T47D (cell line): ENCODE measurements at regions not wholly inside any gene's neighbourhood (a gene's known extent, or its start where the extent isn't known, plus 50 kb on each side); places are given as distances from the start of the nearest gene placed in this dataset.

Source experiments
- DNase-seq, 2 experiments: peaks; one replicate each; pipeline versions ENCODE4 v3.0.0 to v3.0.0-alpha.2; 2011 to 2012; ENCODE audit warnings: low read depth in 1 of 2, low spot score in 1 of 2
- JUND ChIP-seq: IDR thresholded peaks from 2 replicates; pipeline ENCODE4 v1.6.1; 2012; ENCODE audit warnings: low read depth
- in situ Hi-C: cut with HindIII; loops from 2 replicates; pipeline ENCODE4 v1.10.0; 2016; ENCODE audit warnings: low sequenced_read_pairs, low pct_unique_long_range_greater_than_20kb

GRCh38 chr5:37991301-37992299 lies 151.8 kb upstream of the GDNF start:
- no peak for TF ChIP-seq JUND
- no peak for DNase-seq
- in situ Hi-C loops: no loop called here

GRCh38 chr5:37989884-37990283 lies 150.0 kb upstream of the GDNF start:
- in situ Hi-C loops: no loop called here
- DNase-seq: no peak
- TF ChIP-seq JUND: no peak

DNA sequence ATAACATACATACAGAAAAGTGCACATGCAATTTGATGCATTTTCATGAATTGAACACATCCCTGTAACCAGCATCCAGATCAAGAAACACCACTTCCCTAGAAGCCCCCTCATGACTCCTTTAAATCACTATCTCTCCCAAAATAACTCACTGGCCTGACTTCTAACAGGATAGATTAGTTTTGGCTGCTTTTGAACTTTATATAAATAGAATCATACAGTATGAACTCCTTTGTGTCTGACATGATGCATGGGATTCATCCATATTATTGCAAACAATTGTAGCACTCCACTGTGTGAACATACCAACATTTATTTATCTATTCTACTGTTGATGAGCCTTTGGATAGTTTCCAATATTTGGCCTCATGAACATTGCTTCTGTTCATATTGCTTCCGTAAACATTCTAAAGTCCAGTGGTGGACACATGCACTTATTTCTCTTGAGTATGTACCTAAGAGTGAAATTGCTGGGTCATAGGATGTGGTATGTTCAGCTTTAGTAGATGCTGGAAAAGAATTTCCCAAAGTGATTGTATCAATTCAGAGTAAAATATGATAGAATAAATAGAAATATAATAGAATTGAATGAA lies 148.7 kb upstream of the GDNF start:
- in situ Hi-C loops: no loop called here
- no peak for DNase-seq

GRCh38 chr5:37984300-37984699 lies 144.5 kb upstream of the GDNF start:
- in situ Hi-C loops: no loop called here
- no peak for DNase-seq
- no peak for TF ChIP-seq JUND

More for the DNA sequence above, 148.7 kb upstream of the GDNF start:
- no peak for TF ChIP-seq JUND

DNA sequence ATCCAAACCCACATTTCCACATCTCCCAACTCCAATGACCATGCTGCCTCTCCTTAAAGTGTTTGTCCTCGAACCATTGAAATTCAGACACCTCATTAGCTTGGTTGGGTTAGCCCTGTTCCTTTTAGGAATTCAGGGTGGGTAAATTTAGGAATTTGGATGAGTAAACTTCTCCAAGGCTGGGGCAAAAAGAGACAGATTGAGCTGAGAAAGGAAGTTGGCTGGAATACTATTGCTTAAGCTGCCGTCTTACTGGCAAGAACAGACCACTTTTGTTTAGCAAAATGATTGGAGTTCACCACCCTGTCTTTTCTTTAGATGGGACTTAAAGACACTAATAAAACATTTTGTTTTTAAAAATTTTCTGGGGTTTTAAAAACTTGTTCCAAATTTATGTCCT lies 143.6 kb upstream of the GDNF start:
- DNase-seq: no peak
- in situ Hi-C loops: no loop called here
- no peak for TF ChIP-seq JUND

GRCh38 chr5:37979559-37979958 lies 139.7 kb upstream of the GDNF start:
- no peak for DNase-seq
- no peak for TF ChIP-seq JUND
- in situ Hi-C loops: no loop called here

- TF ChIP-seq JUND: no peak
- in situ Hi-C loops: no loop called here
- no peak for DNase-seq
Measured at GRCh38 chr5:37975531-37975930, 135.7 kb upstream of the GDNF start.

DNA sequence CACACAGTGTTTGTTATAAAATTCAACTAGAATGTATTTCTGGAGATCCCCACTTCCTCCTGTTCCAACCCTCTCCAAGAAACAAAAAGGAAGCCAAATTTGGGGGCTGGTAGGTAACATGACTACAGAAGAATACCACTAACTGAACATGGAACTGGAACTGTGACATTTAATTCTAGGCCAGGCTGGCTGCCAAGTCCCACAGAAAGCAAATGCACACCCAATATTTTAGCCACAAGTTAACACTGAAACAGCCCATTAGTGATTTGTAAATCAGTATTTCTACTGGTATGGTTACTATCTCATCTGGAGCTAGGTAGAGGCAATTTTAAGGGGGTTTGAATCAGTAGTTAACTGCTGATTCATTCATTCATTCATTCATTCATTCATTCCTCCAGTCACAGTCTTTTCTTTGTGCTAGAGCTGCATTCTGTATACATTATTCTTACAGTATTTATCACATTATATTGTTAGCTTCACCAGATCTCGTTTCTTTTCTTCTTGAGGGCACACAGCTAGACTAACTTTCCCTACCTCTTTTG lies 131.7 kb upstream of the GDNF start:
- in situ Hi-C loops: no loop called here
- no peak for DNase-seq
- TF ChIP-seq JUND: no peak

DNA sequence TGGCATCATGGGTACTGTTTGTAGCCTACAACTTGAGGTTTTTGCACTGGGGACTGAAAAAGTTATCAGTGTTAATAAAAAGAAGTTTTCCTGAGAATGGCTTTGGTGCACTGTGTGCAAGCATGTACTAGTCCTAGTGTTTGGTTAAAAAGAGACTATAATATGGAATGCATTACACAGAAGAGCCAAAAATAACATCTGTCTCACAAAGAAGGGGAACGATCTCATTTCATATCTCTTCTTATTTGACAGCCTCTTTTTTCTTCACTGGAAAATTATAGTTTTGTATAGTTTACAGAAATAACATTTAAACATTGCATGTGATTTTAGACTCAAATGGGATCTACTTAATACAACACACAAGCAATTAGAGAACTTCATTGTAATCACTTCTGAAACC lies 127.0 kb upstream of the GDNF start:
- DNase-seq: no peak
- TF ChIP-seq JUND: no peak

DNA sequence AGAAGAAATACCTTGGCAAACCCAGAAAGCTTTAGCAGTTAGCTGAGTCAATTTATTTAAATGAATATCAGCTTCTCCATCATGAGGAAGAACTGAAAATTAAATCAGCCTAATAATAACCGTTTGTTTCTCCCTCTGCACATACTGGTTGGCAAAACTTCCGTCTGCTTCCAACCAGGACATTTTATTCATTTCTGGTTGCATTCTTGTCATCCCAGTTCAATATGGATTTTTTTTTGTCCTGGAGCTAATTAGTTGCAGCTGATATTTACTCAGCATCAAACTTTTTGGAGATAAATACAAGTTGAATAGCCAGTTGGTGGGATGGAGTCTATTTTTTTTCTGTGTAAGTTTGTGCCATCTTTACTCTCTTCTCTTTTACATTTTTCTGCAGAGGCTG lies 126.5 kb upstream of the GDNF start:
- no peak for TF ChIP-seq JUND
- in situ Hi-C loops: no loop called here
- no peak for DNase-seq

More for the DNA sequence above, 127.0 kb upstream of the GDNF start:
- in situ Hi-C loops: no loop called here

DNA sequence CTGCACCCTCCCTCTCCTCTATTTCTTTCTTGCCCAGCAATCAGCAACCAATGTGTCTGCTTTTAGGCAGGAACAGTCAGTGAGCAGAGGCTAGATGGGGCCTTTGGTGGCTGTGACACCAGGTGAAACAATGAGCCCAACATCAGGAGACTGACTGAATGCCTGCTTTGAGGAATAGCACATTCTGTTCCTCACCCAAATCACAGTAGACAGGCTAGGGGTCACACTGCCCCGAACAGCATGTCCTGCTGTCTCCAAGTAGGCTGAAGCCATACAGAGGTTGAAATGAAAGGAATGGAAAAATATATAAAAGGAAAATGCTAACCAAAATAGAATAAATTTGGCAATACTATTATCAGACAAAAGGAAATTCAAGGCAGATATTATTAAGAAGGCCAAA lies 122.5 kb upstream of the GDNF start:
- no peak for DNase-seq
- in situ Hi-C loops: no loop called here
- TF ChIP-seq JUND: no peak

- DNase-seq: no peak
- in situ Hi-C loops: no loop called here
- no peak for TF ChIP-seq JUND
Measured at GRCh38 chr5:37957218-37957617, 117.4 kb upstream of the GDNF start.

GRCh38 chr5:37955748-37956147 lies 115.9 kb upstream of the GDNF start:
- in situ Hi-C loops: no loop called here
- DNase-seq: no peak
- TF ChIP-seq JUND: no peak
